GM19438 (cell line): ENCODE measurements at regions not wholly inside any gene's neighbourhood (a gene's known extent, or its start where the extent isn't known, plus 50 kb on each side); places are given as distances from the start of the nearest gene placed in this dataset.

Experiments
- ATAC-seq: cut with Tn5 transposase; IDR thresholded peaks from one replicate; pipeline ENCODE4 v1.9.1; 2021; ENCODE audit warnings: low read depth; ENCODE audit not compliant: unreplicated experiment

GRCh38 chr11:28729339-28729738, 621.2 kb downstream of the METTL15 start:
- ATAC-seq, result no peak

GRCh38 chr11:28728666-28729065, 620.5 kb downstream of the METTL15 start:
- ATAC-seq, result no peak

- no peak for ATAC-seq
Measured at GRCh38 chr11:28727254-28727653, 619.1 kb downstream of the METTL15 start.

- ATAC-seq, result no peak
Measured at GRCh38 chr11:28726432-28726831, 618.2 kb downstream of the METTL15 start.

GRCh38 chr11:28715726-28716125, 607.5 kb downstream of the METTL15 start:
- ATAC-seq, result no peak

GRCh38 chr11:28713850-28714249, 605.7 kb downstream of the METTL15 start:
- no peak for ATAC-seq

GRCh38 chr11:28708075-28708474, 599.9 kb downstream of the METTL15 start:
- ATAC-seq, result no peak

GRCh38 chr11:28704801-28705200, 596.6 kb downstream of the METTL15 start:
- ATAC-seq, result no peak

GRCh38 chr11:28703371-28703770, 595.2 kb downstream of the METTL15 start:
- ATAC-seq, result no peak

GRCh38 chr11:28702871-28703270, 594.7 kb downstream of the METTL15 start:
- no peak for ATAC-seq

- no peak for ATAC-seq
Measured at GRCh38 chr11:28702450-28702790, 594.2 kb downstream of the METTL15 start.

- ATAC-seq, result no peak
Measured at GRCh38 chr11:28701760-28702449, 593.7 kb downstream of the METTL15 start.

GRCh38 chr11:28699701-28700100, 591.5 kb downstream of the METTL15 start:
- ATAC-seq, result no peak

- ATAC-seq, result peak; percentile 64
Measured at GRCh38 chr11:28697920-28698827, 590.0 kb downstream of the METTL15 start.

GRCh38 chr11:28696591-28696990, 588.4 kb downstream of the METTL15 start:
- ATAC-seq, result no peak

- ATAC-seq, result no peak
Measured at GRCh38 chr11:28690746-28691145, 582.6 kb downstream of the METTL15 start.

- no peak for ATAC-seq
Measured at GRCh38 chr11:28684011-28684586, 575.9 kb downstream of the METTL15 start.

- ATAC-seq, result no peak
Measured at GRCh38 chr11:28679795-28680468, 571.7 kb downstream of the METTL15 start.

- ATAC-seq, result no peak
Measured at GRCh38 chr11:28677721-28678120, 569.5 kb downstream of the METTL15 start.

GRCh38 chr11:28675183-28675582, 567.0 kb downstream of the METTL15 start:
- no peak for ATAC-seq
